Hematopoietic multipotent progenitor cell (in vitro differentiated cells): ENCODE measurements at regions not wholly inside any gene's neighbourhood (a gene's known extent, or its start where the extent isn't known, plus 50 kb on each side); places are given as distances from the start of the nearest gene placed in this dataset.

Experiments
- DNase-seq, 3 donors: peaks; one replicate each; pipeline ENCODE4 v3.0.0-alpha.2; 2011 to 2015; ENCODE audit warnings: low read depth in 2 of 3, low spot score in 2 of 3

DNA sequence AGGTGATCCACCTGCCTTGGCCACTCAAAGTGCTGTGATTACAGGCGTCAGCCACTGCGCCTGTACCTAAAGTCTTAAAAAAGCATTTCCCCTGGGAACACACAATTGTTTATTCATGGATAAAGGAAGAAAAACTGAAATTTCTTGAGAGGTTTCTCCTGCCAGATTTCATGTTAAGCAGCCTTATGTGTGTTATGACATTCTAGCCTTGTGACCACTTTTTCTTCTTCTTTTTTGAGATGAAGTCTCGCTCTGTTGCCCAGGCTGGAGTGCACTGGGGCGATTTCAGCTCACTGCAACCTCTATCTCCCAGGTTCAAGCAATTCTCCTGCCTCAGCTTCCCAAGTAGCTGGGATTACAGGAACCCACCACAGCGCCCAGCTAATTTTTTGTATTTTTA, 57.8 kb upstream of the PLAC8 start:
- no peak for DNase-seq

DNA sequence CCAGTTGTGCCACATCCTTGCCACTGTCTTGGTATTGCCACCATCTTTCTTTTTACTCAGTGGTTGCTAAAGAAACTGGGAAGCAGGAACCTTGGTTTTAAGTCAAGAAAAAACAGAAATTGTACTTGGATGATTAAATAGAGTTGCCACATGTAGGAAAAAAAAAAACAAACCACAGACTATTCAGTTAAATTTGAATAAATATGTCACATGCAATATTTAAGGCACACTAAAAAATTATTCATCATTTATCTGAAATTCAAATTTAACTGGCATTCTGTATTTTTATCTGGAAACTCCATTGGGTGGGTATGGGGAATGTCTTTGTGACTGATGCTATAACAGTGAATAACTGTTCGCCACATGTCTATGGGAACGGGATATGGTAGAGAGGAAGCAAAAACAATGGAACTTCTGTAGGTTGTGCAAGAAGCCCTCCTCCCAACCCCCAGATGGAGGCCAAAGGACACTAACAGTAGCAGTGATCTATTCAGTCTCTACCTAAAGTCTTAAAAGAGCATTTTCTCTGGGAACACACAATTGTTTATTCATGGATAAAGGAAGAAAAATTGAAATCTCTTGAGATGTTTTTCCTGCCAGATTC, 57.0 kb upstream of the PLAC8 start:
- DNase-seq = no peak

DNA sequence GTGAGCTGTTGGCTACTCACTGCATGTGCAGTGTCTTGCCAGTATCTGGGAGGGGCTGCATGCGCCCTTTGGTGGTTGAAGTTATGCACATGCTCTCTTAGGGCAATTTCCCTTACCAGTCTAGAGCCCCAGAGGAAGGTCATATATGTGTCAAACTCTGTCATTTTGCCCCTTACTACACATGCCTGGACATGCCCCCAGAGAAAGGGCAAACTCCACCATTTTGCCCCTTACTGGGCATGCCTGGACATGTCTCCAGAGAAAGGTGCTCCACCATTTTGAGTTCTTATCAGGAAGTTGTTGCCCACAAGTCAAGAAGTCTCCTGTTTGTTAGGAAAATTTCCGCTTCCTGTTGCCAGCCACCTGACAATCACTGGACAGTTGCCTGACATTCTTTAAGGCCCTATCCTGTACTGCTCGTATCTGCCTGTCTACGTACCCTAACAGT, 56.4 kb upstream of the PLAC8 start:
- DNase-seq = no peak
